SKM-1 (cell line): ENCODE measurements at regions not wholly inside any gene's neighbourhood (a gene's known extent, or its start where the extent isn't known, plus 50 kb on each side); places are given as distances from the start of the nearest gene placed in this dataset.
"Not testable (repeated sequence)": the region's sequence is repeated elsewhere in the genome, so short reads cannot be mapped to it uniquely, and the experiment has no call there.

Experiments used
- DNase-seq: peaks from one replicate; lab custom pipeline; 2025; ENCODE audit not compliant: unreplicated experiment; lab: John Stamatoyannopoulos, UW

GRCh38 chr2:153308466-153308865 lies 170.1 kb downstream of the RPRM start:
- DNase-seq, result no peak

- no peak for DNase-seq
Observed at GRCh38 chr2:153307223-153307622, 171.3 kb downstream of the RPRM start.

GRCh38 chr2:153299809-153300208 lies 178.8 kb downstream of the RPRM start:
- no peak for DNase-seq

GRCh38 chr2:153299217-153299616 lies 179.3 kb downstream of the RPRM start:
- DNase-seq, result no peak

GRCh38 chr2:153294199-153294786 lies 184.3 kb downstream of the RPRM start:
- no peak for DNase-seq

GRCh38 chr2:153291718-153292117 lies 186.8 kb downstream of the RPRM start:
- no peak for DNase-seq

GRCh38 chr2:153287109-153287801 lies 191.3 kb downstream of the RPRM start:
- no peak for DNase-seq

GRCh38 chr2:153268941-153269461 lies 209.6 kb downstream of the RPRM start:
- no peak for DNase-seq

- DNase-seq, result not testable (repeated sequence)
Observed at GRCh38 chr2:153256876-153257275, 221.7 kb downstream of the RPRM start.

GRCh38 chr2:153246636-153247035 lies 231.9 kb downstream of the RPRM start:
- not testable (repeated sequence) for DNase-seq

GRCh38 chr2:153235516-153235915 lies 243.0 kb downstream of the RPRM start:
- no peak for DNase-seq

GRCh38 chr2:153232464-153232863 lies 246.1 kb downstream of the RPRM start:
- no peak for DNase-seq

GRCh38 chr2:153230977-153231376 lies 247.6 kb downstream of the RPRM start:
- DNase-seq, result no peak

GRCh38 chr2:153228904-153229303 lies 249.7 kb downstream of the RPRM start:
- DNase-seq, result no peak

GRCh38 chr2:153227981-153228380 lies 250.6 kb downstream of the RPRM start:
- no peak for DNase-seq

GRCh38 chr2:153222231-153223165 lies 256.1 kb downstream of the RPRM start:
- DNase-seq, result no peak

- no peak for DNase-seq
Observed at GRCh38 chr2:153221506-153221905, 257.1 kb downstream of the RPRM start.

- DNase-seq, result no peak
Observed at GRCh38 chr2:153221087-153221486, 257.5 kb downstream of the RPRM start.

GRCh38 chr2:153218851-153219250 lies 259.7 kb downstream of the RPRM start:
- no peak for DNase-seq

- no peak for DNase-seq
Observed at GRCh38 chr2:153214337-153214736, 264.2 kb downstream of the RPRM start.

GRCh38 chr2:153213022-153213421 lies 265.5 kb downstream of the RPRM start:
- DNase-seq, result no peak
